Activated CD8-positive, alpha-beta T cell treated with anti-CD3 and anti-CD28 coated beads for 36 hours (primary cell): ENCODE measurements at regions not wholly inside any gene's neighbourhood (a gene's known extent, or its start where the extent isn't known, plus 50 kb on each side); places are given as distances from the start of the nearest gene placed in this dataset.

Experiments used
- ATAC-seq: fragments of 200-7000 bp; cut with Tn5 transposase; one replicate; pipeline ENCODE4 v1.10.0; 2021; ENCODE audit warnings: mild to moderate bottlenecking, moderate library complexity
- CTCF ChIA-PET: fragments of 350-600 bp; sonication (Branson Sonifier 250); formaldehyde crosslinking; loops from one replicate; lab custom pipeline; 2021; ENCODE audit warnings: antibody characterized with exemption; lab: Charles Lee
- POLR2A ChIA-PET: fragments of 350-600 bp; sonication (Branson Sonifier 250); formaldehyde crosslinking; loops from one replicate; lab custom pipeline; 2021; ENCODE audit warnings: antibody characterized with exemption; lab: Charles Lee
- DNase-seq: peaks from one replicate; pipeline ENCODE4 v3.0.0-alpha.2; 2020
- H3K27ac Mint-ChIP-seq: one replicate; pipeline ENCODE4 v1.8.0; 2021; ENCODE audit warnings: mild to moderate bottlenecking, mixed read lengths
- H3K27me3 Mint-ChIP-seq: one replicate; pipeline ENCODE4 v1.8.0; 2021; ENCODE audit warnings: mixed read lengths
- H3K36me3 Mint-ChIP-seq: one replicate; pipeline ENCODE4 v1.8.0; 2021; ENCODE audit warnings: low read depth, mixed read lengths
- H3K4me1 Mint-ChIP-seq: one replicate; pipeline ENCODE4 v1.8.0; 2021; ENCODE audit warnings: low read depth, mixed read lengths
- H3K4me3 Mint-ChIP-seq: one replicate; pipeline ENCODE4 v1.8.0; 2021; ENCODE audit warnings: mild to moderate bottlenecking, moderate library complexity, mixed read lengths
- H3K9me3 Mint-ChIP-seq: one replicate; pipeline ENCODE4 v1.8.0; 2021; ENCODE audit warnings: mixed read lengths
- CTCF ChIP-seq: fragments of 200-600 bp; IDR thresholded peaks from one replicate; pipeline ENCODE4 v1.8.0; 2022; ENCODE audit warnings: antibody characterized with exemption, mild to moderate bottlenecking
- intact Hi-C: fragments of 100-400 bp; cut with micrococcal nuclease; formaldehyde crosslinking; loops from one replicate; pipeline ENCODE4 v1.10.0; 2022

- ChIA-PET POLR2A (no interaction called here), CTCF (no interaction called here)
- ATAC-seq = no peak
- intact Hi-C loops = no loop called here
- H3K4me1 Mint-ChIP-seq = peaks cover 13% of the 10 kb centered on the region
- H3K27ac Mint-ChIP-seq = no peak overlapping the region
- DNase-seq = no peak
- H3K27me3 Mint-ChIP-seq = peaks cover 3% of the 10 kb centered on the region
- H3K9me3 Mint-ChIP-seq = no peaks in the 10 kb centered on the region
- no peak for TF ChIP-seq CTCF
- no peaks in the 10 kb centered on the region for H3K36me3 Mint-ChIP-seq
- H3K4me3 Mint-ChIP-seq = no peak overlapping the region
Measured at GRCh38 chr15:67943475-67943874, 103.6 kb upstream of the RNU6-1 start.

GRCh38 chr15:67944010-67944641 lies 104.3 kb upstream of the RNU6-1 start:
- H3K27ac Mint-ChIP-seq = no peak overlapping the region
- ChIA-PET POLR2A (no interaction called here), CTCF (no interaction called here)
- intact Hi-C loops = no loop called here
- TF ChIP-seq CTCF = no peak
- no peaks in the 10 kb centered on the region for H3K36me3 Mint-ChIP-seq
- H3K4me3 Mint-ChIP-seq = no peak overlapping the region
- ATAC-seq = no peak
- no peak for DNase-seq
- H3K27me3 Mint-ChIP-seq = peaks cover 3% of the 10 kb centered on the region
- peaks cover 13% of the 10 kb centered on the region for H3K4me1 Mint-ChIP-seq
- H3K9me3 Mint-ChIP-seq = no peaks in the 10 kb centered on the region

GRCh38 chr15:67945131-67945530 lies 105.3 kb upstream of the RNU6-1 start:
- DNase-seq = no peak

GRCh38 chr15:67945951-67946700 lies 106.3 kb upstream of the RNU6-1 start:
- Mint-ChIP-seq H3K4me1 (peaks cover 13% of the 10 kb centered on the region), H3K9me3 (no peaks in the 10 kb centered on the region), H3K27ac (peak overlapping the region; percentile 10), H3K4me3 (no peak overlapping the region), H3K27me3 (peaks cover 3% of the 10 kb centered on the region), H3K36me3 (no peaks in the 10 kb centered on the region)
- ChIA-PET POLR2A (no interaction called here), CTCF (interaction anchor here (0.8 to 1.2 kb wide), 3 partner anchors 21 to 209 kb away, joined by 3 read pairs; no protein-coding TSS in a partner anchor)
- no peak for TF ChIP-seq CTCF
- intact Hi-C loops = no loop called here
- DNase-seq (peak; percentile 24), ATAC-seq (peak; percentile 68)

More at GRCh38 chr15:67945131-67945530, 105.3 kb upstream of the RNU6-1 start:
- peaks cover 3% of the 10 kb centered on the region for H3K27me3 Mint-ChIP-seq
- H3K4me1 Mint-ChIP-seq = peaks cover 13% of the 10 kb centered on the region
- TF ChIP-seq CTCF = no peak
- POLR2A ChIA-PET = no interaction called here
- intact Hi-C loops = no loop called here
- H3K36me3 Mint-ChIP-seq = no peaks in the 10 kb centered on the region
- no peak overlapping the region for H3K27ac Mint-ChIP-seq
- no peak for ATAC-seq
- CTCF ChIA-PET = no interaction called here
- no peak overlapping the region for H3K4me3 Mint-ChIP-seq
- no peaks in the 10 kb centered on the region for H3K9me3 Mint-ChIP-seq

GRCh38 chr15:67946701-67947100 lies 106.9 kb upstream of the RNU6-1 start:
- no peaks in the 10 kb centered on the region for H3K9me3 Mint-ChIP-seq
- peaks cover under 1% of the 10 kb centered on the region for H3K27me3 Mint-ChIP-seq
- H3K27ac Mint-ChIP-seq = peak overlapping the region; percentile 10
- H3K4me1 Mint-ChIP-seq = peaks cover 13% of the 10 kb centered on the region
- CTCF ChIA-PET = interaction anchor here (0.8 to 1.2 kb wide), 3 partner anchors 22 to 208 kb away, joined by 3 read pairs; no protein-coding TSS in a partner anchor
- no peaks in the 10 kb centered on the region for H3K36me3 Mint-ChIP-seq
- no peak overlapping the region for H3K4me3 Mint-ChIP-seq
- ATAC-seq = no peak
- DNase-seq = no peak
- intact Hi-C loops = no loop called here
- no peak for TF ChIP-seq CTCF
- POLR2A ChIA-PET = no interaction called here
